H7 (cell line): ENCODE measurements at regions not wholly inside any gene's neighbourhood (a gene's known extent, or its start where the extent isn't known, plus 50 kb on each side); places are given as distances from the start of the nearest gene placed in this dataset.

Experiments used
- DNase-seq: peaks from one replicate; pipeline ENCODE4 v3.0.0; 2012
- H3K27me3 ChIP-seq: 2 replicates; pipeline ENCODE4 v1.6.0; 2011; ENCODE audit warnings: mild to moderate bottlenecking, low read length; ENCODE audit not compliant: control insufficient read depth, insufficient read depth
- H3K36me3 ChIP-seq: replicated peaks from 2 replicates; pipeline ENCODE4 v1.5.1; 2011; ENCODE audit warnings: low read length; ENCODE audit not compliant: control insufficient read depth, insufficient read depth
- H3K4me3 ChIP-seq: 2 replicates; pipeline ENCODE4 v1.5.1; 2011; ENCODE audit warnings: low read depth, mild to moderate bottlenecking, control low read depth, low read length, moderate library complexity; ENCODE audit not compliant: insufficient read depth

DNA sequence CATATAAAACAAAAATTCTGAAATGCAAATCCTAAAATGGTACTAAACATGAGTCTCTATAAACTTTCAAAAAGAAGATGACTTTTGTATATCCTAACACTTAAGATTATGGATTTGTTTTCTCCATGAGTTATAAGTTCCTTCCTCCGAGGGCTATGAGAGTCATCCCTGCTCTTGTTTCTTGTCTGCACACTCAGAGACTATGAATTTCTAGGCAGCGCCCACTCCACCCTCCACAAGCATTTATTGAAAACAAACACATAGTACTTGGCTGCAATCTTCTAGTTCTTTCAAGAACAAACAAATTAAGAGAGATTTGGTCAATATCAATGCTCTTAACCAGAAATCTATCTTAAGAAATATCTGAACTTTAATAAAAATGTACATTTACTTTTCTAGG, 211.7 kb downstream of the DKK1 start:
- Histone ChIP-seq H3K36me3 (no peaks in the 10 kb centered on the region), H3K27me3 (no peaks in the 10 kb centered on the region), H3K4me3 (no peak overlapping the region)
- DNase-seq, result no peak

DNA sequence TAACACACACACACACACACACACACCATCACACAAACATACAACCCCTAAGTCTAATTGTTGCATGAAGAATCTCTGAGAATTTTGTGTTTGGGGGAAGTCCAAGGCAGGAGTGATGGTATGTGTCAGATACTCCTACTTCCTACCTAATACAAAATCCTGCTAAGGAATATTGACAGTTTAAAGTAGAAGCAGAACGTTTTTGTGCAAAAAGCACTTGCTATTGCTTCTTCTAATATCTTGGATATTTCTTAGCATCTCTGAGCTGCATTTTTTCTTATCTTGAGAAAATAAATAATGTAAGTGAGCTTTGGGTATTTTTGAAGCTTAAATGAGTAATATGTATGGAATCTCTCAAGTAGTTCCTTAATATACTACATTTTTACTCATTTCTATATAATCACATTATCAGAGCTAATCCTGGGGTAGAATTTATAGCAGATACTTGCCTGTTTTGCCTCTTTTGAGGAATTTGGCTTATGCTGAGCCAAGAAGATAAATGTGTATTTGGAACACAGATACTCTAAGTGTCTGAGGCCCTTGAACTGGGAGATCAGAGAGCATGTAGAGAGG, 212.3 kb downstream of the DKK1 start:
- no peak overlapping the region for H3K4me3 ChIP-seq
- no peak for DNase-seq
- H3K36me3 ChIP-seq, result no peaks in the 10 kb centered on the region
- no peaks in the 10 kb centered on the region for H3K27me3 ChIP-seq

DNA sequence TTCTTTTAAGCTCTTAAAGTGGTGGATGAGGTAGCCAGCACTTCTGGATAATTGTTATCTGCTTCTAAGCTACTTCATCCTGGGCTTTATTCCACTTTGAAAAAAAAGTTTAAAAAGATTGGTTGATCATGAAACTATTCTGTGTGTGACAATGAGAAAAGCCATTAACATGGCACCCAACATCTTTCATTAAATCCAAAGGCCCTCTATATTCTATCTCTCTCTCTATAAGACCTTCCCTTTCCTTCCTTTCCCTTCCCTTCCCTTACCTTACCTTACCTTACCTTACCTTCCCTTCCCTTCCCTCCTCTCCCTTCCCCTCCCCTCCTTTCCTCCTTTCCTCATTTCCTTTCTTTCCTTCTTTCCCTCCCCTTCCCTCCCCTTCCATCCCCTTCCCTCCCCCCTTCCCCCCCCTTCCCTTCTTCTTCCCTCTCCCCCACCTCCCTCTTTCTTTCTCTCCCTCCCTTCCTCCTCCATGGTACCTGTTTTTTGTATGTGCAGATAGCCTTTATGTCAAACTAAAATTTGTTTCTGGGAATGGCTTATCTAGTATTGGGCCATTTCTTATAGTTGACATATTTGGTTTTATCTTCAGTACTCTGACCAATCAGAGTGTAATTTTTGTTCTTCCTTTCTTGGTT, 218.7 kb downstream of the DKK1 start:
- Histone ChIP-seq H3K36me3 (no peaks in the 10 kb centered on the region), H3K4me3 (no peak overlapping the region), H3K27me3 (no peaks in the 10 kb centered on the region)
- DNase-seq, result no peak

DNA sequence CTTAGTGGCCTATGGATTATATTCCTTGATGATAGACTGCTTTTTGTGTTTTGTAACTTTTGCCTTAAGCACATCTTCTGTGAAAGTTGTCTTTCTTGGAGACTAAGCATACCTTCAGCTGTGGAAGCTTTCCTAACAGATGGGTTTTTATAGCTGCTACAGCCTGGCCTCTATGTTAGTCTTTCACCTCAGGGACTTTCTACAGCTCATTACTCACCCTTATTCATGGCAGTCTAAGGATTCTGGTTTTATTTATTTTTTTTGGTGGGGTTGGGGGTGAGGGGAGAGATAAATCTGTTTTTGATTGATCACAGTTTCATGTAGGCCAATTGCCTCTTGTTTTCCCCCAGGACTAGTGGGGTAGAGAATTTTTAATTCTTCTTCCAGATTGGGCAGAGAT, 219.9 kb downstream of the DKK1 start:
- DNase-seq, result no peak
- H3K4me3 ChIP-seq, result no peak overlapping the region
- no peaks in the 10 kb centered on the region for H3K36me3 ChIP-seq
- H3K27me3 ChIP-seq, result no peaks in the 10 kb centered on the region

DNA sequence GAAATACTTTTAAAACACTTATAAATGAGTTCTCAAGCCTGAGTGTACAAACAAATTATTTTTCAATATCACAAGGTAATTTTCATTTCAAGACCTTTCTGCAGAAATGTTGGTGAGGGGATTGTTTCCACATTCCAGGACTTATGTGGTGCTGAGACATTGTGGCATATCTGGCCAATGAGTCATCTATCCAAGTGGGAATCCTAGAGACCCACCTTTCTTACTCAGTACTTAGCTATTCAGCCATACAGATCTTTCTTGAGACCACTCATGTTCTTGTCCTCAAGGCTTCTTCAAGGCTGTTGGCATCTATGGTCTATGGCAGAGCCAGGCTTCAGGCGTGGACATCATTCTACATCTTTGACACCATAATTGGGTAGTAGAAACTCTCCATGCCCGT, 225.4 kb downstream of the DKK1 start:
- DNase-seq, result no peak
- no peak overlapping the region for H3K4me3 ChIP-seq
- no peaks in the 10 kb centered on the region for H3K27me3 ChIP-seq
- H3K36me3 ChIP-seq, result no peaks in the 10 kb centered on the region

DNA sequence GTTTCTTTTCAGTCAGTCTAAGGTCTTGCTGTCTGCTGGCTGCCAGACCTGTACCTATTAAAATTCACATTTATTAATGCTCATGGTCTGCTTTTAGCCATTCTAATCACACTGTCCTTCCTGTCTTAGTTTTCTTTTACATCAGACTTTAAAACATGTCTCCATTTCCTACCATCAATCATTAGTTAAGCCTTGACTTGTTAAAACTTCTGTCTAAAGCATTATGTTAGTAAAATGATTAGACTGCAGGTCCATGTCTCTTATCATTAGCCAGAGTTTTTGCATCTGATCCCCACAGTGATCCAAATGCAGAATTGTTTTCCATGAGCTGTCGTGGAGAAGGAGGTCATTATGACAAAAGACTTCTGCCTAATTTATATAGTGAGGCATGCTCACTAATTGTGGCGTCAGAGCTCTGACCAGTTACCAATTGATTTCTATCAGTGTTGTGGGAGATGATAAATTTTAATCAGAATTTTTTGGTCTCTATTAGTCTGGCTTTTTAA, 226.5 kb downstream of the DKK1 start:
- DNase-seq, result no peak
- Histone ChIP-seq H3K4me3 (no peak overlapping the region), H3K36me3 (no peaks in the 10 kb centered on the region)

DNA sequence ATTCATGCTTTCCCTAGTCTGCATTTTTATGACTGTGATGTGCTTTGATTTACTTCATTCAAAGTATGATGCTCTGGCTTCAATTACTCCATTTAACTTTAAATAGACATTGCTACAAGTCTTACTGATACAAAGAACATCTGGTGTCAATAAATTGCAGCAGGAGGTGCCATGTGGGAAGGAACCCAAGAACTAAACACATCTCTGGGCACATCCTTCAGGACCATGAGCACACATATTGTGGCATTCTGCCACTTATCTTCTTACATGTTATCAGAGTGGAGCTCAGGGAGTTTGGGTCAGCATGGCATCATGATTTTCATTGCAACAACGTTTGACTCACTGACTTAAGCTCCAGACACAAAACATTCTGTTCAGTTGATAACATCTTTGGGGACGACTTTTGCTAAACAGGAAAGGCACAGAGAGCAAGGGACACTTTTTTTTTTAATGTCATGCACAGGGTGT, 227.0 kb downstream of the DKK1 start:
- no peak for DNase-seq
- no peak overlapping the region for H3K4me3 ChIP-seq

More for the DNA sequence above, 226.5 kb downstream of the DKK1 start:
- H3K27me3 ChIP-seq, result no peaks in the 10 kb centered on the region

DNA sequence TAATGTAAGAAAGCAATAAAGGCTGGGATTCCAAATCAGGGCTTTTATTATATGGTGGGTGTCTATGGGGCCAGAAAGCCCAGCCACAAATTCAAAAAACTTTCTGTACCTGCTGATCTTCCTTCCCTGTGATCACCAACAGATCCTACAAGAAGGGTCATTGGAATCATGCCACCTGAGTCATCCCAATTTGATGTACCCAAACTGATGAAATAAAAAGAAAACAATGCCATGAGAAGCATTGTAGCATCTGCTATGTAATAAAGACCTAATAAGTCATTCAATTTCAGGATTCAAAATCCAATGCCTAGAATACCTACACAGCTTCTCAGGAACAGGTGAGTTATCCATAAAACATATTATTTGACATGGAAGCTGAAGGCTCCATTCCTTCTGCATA, 228.8 kb downstream of the DKK1 start:
- DNase-seq, result no peak

More for the DNA sequence above, 227.0 kb downstream of the DKK1 start:
- Histone ChIP-seq H3K36me3 (no peaks in the 10 kb centered on the region), H3K27me3 (no peaks in the 10 kb centered on the region)

DNA sequence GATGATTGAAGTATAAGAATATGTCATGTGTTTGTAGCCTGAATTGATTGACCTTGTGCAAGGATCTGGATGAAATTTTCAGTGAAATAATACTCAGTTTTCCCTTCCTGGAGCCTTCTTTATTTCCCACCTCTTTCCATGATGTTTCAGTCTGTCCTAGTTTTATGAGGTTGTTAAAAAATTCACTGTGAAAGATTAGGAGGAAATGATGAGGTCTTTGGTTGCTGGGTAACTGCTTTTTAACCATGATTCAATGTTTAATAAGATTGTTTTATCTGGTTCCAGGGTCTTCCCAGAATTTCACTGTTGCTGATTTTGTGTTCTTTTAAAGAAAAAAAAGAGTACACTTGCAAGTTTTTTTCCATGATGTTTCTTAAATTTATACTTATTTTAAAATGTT, 221.5 kb downstream of the MBL2 start:
- no peaks in the 10 kb centered on the region for H3K27me3 ChIP-seq
- H3K4me3 ChIP-seq, result no peak overlapping the region
- H3K36me3 ChIP-seq, result no peaks in the 10 kb centered on the region
- no peak for DNase-seq

More for the DNA sequence above, 228.8 kb downstream of the DKK1 start:
- Histone ChIP-seq H3K36me3 (no peaks in the 10 kb centered on the region), H3K4me3 (no peak overlapping the region), H3K27me3 (no peaks in the 10 kb centered on the region)

DNA sequence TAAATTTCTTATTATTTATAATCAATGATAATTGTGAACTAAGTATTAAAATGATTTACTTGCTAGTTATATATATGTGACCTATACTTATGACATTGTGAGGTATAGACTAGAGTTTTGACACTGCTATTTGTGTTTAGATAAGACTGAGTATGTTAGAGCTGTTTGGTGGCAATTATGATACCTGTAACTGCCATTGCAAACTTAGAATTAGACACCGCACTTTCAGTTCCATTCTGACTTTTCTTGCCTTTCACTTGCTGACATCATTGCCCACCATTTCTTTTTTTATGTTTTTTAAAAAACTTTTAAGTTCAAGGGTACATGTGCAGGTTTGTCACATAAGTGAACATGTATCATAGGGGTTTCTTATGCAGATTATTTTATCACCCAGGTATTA, 214.5 kb downstream of the MBL2 start:
- no peaks in the 10 kb centered on the region for H3K27me3 ChIP-seq
- H3K4me3 ChIP-seq, result no peak overlapping the region
- DNase-seq, result no peak
- H3K36me3 ChIP-seq, result no peaks in the 10 kb centered on the region

DNA sequence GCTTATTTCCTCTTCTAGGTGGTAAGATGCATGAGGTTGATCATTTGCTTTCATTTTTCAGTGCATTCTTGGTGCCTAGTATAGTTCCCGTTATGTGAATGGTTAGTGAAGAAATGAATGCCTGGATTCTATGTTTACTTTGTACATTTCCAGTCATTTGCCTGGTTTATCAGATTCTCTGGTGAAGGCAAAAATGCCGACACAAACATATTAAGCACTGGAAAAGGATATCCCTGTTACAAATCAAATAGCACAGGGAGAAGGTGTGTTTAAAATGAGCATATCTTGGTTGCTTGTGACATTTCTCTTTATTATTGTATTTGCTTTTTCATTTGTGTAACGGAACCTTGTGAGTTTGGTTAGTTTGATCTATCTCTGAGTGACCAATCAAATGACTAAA, 211.3 kb downstream of the MBL2 start:
- no peak for DNase-seq
- Histone ChIP-seq H3K27me3 (no peaks in the 10 kb centered on the region), H3K4me3 (no peak overlapping the region), H3K36me3 (no peaks in the 10 kb centered on the region)

DNA sequence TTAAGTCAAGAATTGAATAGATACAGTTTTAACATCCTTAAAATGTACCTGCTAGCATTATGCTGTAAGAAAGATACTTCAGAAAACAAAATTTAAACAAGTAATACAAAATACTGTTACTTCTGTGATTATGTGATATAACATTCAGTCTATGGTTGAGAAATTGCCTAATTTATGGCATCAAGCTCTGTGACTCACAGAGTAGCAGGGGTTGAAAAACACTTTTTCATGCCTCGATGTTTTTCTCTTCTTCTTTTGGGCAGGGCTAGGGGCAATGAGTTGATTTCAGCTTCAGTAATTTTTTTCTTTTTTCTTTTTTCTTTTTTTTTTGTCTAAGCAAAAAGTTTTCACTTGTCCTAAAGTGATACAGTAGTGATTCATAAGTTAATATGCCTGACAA, 209.2 kb downstream of the MBL2 start:
- Histone ChIP-seq H3K27me3 (no peaks in the 10 kb centered on the region), H3K4me3 (no peak overlapping the region), H3K36me3 (no peaks in the 10 kb centered on the region)
- no peak for DNase-seq

DNA sequence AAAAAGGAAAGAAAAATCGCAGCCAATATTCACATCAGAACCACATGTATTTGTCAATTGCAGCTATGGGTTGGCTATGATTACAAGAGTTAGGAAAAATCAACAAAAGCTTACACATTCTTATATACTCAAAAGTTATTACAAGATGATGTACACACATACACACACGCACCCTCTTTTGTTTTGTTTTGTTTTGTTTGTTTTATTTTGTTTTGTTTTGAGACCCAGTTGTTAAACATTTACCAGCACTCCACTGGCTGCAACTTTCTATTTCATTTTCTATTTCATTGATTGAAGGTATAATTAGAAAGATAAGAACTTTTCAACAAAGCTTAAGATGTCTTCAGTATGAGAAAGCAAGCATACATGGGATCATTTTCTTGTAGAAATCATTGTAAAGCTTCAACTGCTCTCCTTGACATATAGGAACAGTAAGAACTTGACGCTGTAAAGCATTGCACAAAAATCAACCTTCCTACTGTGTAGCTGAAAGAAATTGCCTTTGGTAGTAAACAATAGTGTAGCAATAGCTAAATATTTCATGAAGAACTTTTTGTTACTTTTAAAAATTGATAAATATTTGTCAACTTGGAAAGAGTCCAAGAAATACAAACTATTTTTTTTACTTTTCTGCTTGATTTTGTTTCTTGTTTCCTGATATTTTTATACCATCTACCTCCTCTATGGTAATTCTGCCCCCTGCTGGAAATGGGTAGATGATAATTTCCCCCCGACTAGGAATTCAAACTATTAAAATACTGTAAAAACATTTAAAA, 205.9 kb downstream of the MBL2 start:
- H3K27me3 ChIP-seq, result no peaks in the 10 kb centered on the region
- H3K36me3 ChIP-seq, result no peaks in the 10 kb centered on the region
- peak; percentile 8 for DNase-seq
- H3K4me3 ChIP-seq, result no peak overlapping the region

DNA sequence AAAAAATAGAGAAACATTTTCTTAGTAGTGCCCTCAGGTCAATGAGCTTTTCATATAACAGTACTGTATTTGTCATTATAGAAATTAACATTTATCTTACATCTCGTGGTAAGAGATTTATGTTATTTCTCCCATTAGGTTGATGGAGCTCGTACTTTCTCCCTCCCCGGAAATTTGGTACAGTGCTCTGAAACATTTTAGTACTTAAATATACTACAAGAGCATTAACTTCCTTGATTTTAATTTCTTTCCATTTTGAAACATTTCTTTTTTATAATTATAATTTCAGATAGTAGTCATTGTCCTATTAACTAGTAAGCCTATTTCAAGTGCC, 205.4 kb downstream of the MBL2 start:
- Histone ChIP-seq H3K27me3 (no peaks in the 10 kb centered on the region), H3K4me3 (no peak overlapping the region), H3K36me3 (no peaks in the 10 kb centered on the region)
- no peak for DNase-seq

DNA sequence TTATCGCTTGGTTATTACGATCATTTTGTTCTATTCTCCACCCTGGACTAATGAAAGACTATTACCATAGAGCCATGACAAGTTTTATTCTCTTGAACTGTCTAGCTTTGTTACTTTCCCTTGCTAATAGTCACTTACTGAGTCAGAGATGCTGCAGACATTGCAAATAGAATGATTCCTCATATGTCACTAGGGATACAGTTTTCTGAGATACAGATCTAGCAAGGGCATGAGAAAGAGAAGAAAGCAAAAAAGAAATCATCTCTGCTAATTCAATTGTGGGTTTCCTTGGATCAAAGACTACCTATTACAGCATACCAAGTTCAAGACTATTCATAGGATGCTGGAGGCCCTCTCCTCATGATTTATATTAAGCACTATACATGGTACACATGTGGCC, 204.3 kb downstream of the MBL2 start:
- Histone ChIP-seq H3K36me3 (no peaks in the 10 kb centered on the region), H3K27me3 (no peaks in the 10 kb centered on the region), H3K4me3 (no peak overlapping the region)
- no peak for DNase-seq
